Astrocyte (in vitro differentiated cells and primary cell): ENCODE measurements at regions not wholly inside any gene's neighbourhood (a gene's known extent, or its start where the extent isn't known, plus 50 kb on each side); places are given as distances from the start of the nearest gene placed in this dataset.

Experiments used
- CTCF ChIP-seq: IDR thresholded peaks from 2 replicates; pipeline ENCODE4 v1.5.1; 2011; ENCODE audit warnings: low read depth, mild to moderate bottlenecking, inconsistent platforms, low read length, moderate library complexity; ENCODE audit not compliant: insufficient read depth
- EZH2 ChIP-seq: IDR thresholded peaks from 2 replicates; pipeline ENCODE4 v1.6.1; 2012; ENCODE audit warnings: mild to moderate bottlenecking, low read length, inconsistent platforms; ENCODE audit not compliant: insufficient read depth

- TF ChIP-seq CTCF (no peak), EZH2 (no peak)
Observed at GRCh38 chr3:28651159-28651558, 302.5 kb upstream of the AZI2 start.
